Ishikawa (cell line): ENCODE measurements at regions not wholly inside any gene's neighbourhood (a gene's known extent, or its start where the extent isn't known, plus 50 kb on each side); places are given as distances from the start of the nearest gene placed in this dataset.

ENCODE experiments used
- FOXM1 ChIP-seq: IDR thresholded peaks from 2 replicates; pipeline ENCODE4 v1.6.1; 2012; ENCODE audit warnings: low read depth, borderline replicate concordance
- RAD21 ChIP-seq: IDR thresholded peaks from 2 replicates; pipeline ENCODE4 v1.6.1; 2012; ENCODE audit warnings: low read depth
- YY1 ChIP-seq: IDR thresholded peaks from 2 replicates; pipeline ENCODE4 v1.6.1; 2012; ENCODE audit warnings: low read depth

- no peak for TF ChIP-seq FOXM1
- TF ChIP-seq RAD21: no peak
- no peak for TF ChIP-seq YY1
Measured at GRCh38 chr6:153958860-153959259, 80.2 kb upstream of the OPRM1 start.
